CD1c-positive myeloid dendritic cell (primary cell): ENCODE measurements at regions not wholly inside any gene's neighbourhood (a gene's known extent, or its start where the extent isn't known, plus 50 kb on each side); places are given as distances from the start of the nearest gene placed in this dataset.

Experiments
- DNase-seq: peaks from one replicate; pipeline ENCODE4 v3.0.0-alpha.2; 2016; ENCODE audit errors: extremely low spot score

GRCh38 chr4:111652236-111652635, 493.0 kb upstream of the FAM241A start:
- DNase-seq, result no peak

GRCh38 chr4:111652986-111653385, 492.3 kb upstream of the FAM241A start:
- DNase-seq, result no peak

DNA sequence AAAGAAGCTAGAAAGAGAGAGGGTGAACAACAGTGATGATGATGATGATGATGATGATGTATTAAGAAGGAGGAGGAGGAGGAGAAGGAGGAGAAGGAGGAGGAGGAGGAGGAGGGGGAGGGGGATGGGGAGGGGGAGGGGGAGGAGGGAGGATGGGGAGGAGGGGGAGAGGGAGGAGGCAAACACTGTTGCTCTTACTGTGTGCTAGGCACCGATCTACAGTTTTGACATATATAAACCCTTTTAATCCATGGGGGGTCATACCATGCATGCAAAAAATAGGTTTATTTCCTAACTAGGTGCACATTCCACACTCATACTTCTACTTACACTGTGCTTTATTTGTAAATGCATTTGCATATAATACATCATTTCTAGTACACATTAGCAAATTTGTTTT, 482.8 kb upstream of the FAM241A start:
- DNase-seq, result no peak

GRCh38 chr4:111664308-111664945, 480.8 kb upstream of the FAM241A start:
- no peak for DNase-seq

DNA sequence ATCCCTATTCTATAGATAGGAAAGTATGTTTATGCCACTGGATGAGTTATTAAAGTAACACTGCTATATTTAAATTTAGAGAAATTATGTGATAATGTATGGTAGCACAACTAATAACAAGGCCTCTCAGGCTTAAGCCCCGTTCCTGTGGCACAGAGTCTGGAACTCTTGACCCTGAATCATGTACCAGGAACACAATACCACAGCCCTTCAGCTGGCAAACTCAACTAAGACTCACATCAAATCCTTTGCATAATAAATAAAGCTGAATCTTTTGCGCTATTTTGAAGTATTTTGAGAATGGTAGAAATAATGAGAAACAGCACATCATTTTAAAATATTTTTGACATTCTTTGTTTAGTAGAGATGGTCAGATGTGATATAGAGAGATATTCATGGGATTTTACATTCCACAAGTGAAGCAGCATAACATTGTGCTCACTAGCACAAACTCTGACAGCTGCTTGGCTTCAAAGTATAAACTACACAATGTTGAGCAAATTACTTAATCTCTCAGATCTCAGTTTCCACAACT, 478.4 kb upstream of the FAM241A start:
- no peak for DNase-seq

DNA sequence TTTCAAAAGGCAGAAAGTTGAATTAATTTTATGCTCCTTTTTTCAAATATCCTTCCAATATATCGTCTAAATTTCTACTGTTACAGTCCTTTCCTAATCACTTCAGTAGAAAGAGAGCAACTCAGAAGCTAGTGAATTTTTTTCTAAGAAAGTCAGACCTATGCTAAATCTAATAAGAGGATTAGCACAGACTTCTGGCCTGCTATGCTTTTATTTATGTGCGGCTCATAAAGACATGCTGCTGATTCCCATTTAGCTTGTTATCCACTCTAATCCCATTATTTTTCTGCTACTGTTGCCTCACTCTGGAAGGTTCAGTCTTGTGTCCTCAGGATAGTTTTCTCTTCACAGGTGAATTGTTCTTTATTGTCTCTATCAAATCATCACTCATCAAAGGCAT, 473.5 kb upstream of the FAM241A start:
- no peak for DNase-seq

GRCh38 chr4:111675746-111676145, 469.5 kb upstream of the FAM241A start:
- DNase-seq, result no peak

DNA sequence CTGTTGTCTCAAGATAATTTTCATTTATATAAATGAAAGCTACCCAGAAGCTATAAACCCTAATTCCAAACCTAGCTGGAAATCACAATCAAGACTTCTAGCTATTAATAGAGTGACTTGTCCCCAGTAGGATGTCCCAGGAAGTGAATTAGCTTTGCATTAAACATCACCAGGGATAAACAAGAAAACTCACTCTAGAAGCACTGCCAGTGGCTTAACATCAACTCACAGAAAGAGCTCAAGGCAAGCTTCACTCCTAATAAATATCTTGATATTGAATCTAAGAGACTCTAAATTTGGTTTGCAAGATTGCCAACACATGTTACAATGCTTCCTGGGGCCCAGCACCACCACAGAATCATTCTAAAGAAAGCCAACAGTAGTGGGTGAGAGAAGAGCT, 468.7 kb upstream of the FAM241A start:
- no peak for DNase-seq

- DNase-seq, result no peak
These were observed 466.8 kb upstream of the FAM241A start for GRCh38 chr4:111678479-111678878.

DNA sequence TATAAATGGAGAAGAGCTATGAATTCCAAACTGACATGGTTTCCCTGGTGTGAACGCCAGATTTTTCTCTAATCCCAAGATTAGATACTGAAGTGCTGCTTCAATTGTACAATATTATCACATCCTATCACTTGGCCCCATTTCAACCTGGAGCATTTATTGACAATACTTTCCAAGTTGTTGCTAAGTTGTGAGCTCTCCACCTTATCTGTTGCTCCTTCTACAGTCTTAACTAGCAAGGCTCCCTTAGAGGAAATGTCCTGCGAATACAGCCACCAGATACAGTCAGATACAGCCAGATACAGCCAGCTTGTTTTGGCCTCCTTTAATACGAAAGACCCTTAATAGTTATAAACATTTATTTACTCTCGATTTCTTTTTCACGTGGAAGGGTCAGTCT, 466.3 kb upstream of the FAM241A start:
- no peak for DNase-seq

DNA sequence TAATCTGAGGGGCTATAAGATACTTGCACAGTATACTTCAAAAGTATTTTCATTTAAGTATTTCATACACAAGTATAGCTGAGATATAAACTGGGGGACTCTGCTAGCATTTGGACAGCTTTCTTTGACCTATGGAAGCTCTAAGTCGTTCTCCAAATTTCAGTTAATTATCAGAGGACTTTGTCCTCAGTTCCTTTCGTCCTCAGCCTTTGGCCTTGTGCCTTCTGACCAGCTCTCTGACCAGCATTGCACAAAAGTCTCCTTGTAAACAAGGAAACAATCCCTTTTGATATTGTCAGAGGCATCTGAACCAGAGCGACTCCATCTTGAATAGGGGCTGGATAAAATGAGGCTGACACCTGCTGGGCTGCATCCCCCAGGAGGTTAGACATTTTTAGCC, 464.0 kb upstream of the FAM241A start:
- no peak for DNase-seq

DNA sequence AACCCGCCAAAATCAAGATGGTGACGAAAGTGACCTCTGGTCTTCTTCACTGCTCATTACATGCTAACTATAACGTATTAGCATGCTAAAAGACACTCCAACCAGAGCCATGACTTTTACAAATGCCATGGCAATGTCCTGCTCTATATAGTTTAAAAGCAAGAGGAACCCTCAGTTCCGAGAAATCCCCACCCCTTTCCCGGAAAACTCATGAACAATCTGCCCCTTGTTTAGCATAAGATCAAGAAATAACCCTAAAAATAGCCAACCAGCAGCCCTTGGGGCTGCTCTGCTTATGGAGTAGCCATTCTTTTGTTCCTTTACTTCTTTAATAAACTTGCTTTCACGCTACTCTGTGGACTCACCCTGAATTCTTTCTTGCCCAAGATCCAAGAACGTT, 463.5 kb upstream of the FAM241A start:
- DNase-seq, result no peak

DNA sequence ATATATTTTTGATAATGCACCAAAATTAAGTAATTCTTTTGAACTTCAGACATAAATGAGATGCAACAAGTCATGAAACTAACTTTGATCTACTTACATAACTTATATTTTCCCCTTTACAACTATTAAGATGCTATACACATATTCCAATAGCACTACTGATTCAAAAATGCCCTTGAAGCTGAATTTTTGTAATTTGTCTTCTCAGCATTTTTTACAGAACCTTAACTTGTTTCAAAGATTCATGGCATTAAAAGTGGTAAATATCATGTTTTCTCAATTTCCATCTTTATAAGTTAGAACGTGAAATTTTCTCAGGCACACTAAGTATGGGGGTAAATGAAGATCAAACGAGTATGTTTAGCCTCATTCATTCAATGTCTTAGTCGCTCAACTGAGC, 460.0 kb upstream of the FAM241A start:
- no peak for DNase-seq

DNA sequence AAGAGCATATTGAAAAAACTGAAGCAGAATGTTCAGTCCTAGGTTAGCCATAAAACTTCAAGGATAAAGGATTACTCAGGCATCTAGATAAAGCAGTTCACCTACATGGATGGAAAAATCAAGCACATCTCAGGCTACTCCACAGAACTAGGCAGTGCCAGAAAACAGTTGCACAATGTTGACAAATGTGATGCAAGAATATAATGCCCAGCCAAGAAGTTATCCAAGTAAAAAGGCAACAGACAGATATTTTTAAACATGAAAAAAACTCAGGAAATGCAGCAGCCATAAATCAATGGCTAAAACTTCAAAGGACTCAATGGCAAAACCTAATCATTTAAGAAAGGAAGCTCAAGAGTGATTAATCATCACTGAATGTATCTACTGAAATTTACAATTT, 456.0 kb upstream of the FAM241A start:
- no peak for DNase-seq

- DNase-seq, result no peak
These were observed 455.5 kb upstream of the FAM241A start for GRCh38 chr4:111689731-111690130.

GRCh38 chr4:111693758-111694157, 451.5 kb upstream of the FAM241A start:
- no peak for DNase-seq

GRCh38 chr4:111695677-111696076, 449.6 kb upstream of the FAM241A start:
- DNase-seq, result no peak

DNA sequence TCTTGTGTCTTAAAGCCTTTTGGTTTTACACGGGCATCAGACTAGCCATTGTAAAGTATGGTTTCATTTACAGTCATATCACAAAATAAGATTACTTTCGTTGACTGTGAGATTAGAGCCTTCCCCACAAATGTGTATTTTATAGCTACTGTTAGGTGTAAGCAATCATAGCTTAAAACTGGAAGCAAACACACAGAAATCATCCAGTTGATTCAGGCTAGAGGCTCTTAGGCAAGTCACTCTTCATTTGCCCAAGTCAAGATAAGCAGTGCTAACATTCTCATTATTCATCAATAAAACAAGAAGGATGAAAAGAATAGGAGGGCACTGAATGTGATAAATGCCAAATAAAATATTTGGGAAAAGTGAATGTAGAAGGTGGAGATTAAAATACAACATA, 448.7 kb upstream of the FAM241A start:
- no peak for DNase-seq

DNA sequence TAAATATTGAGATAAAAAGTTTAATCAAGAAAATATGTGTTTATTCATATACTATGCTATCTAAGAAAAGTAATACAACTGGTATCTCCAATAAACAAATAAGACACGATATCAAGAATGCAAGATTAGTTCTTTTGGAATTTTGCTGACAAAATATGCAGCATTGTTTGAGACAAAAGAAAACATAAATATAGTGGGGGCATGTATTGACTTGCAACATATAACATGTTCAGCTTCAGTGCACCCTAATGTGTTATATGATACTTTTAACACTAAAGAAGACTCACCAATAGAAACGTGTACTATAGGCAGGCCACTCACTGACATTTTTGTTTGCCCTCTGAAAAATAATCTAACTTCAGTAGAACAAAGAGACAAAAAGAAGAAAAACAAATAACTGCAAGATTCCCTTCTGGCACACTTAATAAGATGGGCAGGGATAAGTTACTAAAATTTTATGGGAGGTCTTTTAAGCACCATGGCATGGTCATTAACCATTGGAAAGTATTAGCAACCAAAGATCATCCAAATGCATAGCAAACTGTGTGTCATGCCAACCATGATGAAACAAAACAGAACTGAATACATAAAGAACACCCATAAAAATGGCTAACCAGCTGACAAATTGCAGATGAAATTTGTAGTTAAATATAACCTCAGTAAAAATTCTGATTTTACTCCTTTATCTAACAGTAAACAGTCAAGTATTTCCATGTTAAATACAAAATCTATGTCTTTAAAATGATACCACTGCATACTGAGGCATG, 447.9 kb upstream of the FAM241A start:
- DNase-seq, result no peak

GRCh38 chr4:111698361-111698760, 446.9 kb upstream of the FAM241A start:
- no peak for DNase-seq

GRCh38 chr4:111699165-111699564, 446.1 kb upstream of the FAM241A start:
- no peak for DNase-seq

DNA sequence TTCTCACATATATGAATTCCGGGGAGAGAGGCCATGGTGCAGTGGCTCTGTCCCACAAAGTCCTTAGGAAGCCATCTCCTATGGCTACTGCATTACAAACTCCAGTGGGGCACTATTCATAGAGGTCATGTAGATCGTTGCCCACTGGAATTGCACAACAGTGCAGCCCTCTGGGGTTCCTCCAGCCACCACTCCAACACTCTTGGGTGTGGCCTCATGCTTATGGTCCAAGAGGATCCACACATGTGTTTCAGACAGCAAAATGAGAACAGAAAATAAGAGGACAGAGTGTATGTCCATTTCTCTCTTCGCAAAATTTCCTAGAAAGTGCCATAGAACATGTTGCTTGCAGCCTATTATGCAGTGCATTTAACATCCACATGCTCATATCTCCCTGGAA, 444.2 kb upstream of the FAM241A start:
- no peak for DNase-seq

DNA sequence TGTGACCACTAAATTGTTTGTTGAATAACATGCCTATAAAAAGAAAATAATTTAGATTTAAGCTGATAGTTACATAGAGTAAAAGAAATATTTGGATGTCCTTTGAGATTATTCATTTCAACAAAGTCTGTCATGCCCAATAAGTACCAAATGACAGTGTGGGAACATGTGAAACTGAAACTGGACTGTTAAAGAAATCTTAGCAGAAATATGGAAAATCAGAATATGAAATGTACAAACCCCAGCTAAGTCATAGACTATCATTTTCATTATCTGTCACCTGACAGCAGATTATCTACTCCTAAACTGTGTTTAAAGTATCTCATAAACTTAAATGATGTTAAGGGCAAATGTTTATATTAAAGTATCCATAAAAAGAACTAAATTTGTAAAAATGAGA, 437.8 kb upstream of the FAM241A start:
- no peak for DNase-seq
